Karpas-422 (cell line): ENCODE measurements at regions not wholly inside any gene's neighbourhood (a gene's known extent, or its start where the extent isn't known, plus 50 kb on each side); places are given as distances from the start of the nearest gene placed in this dataset.
A peak's percentile ranks its signal among the peaks of the same experiment; 100 is the strongest.

Experiments used
- DNase-seq: peaks from one replicate; pipeline ENCODE4 v3.0.0-alpha.2; 2015
- H2AFZ ChIP-seq: fragments of 200-600 bp; sonication (generic); 2 replicates; pipeline ENCODE4 v1.6.1; 2014; ENCODE audit warnings: antibody characterized with exemption, low read length, mixed read lengths
- H3K27ac ChIP-seq: fragments of 200-600 bp; sonication (generic); 2 replicates; pipeline ENCODE4 v1.5.1; 2014; ENCODE audit warnings: mild to moderate bottlenecking, low read length, moderate library complexity
- H3K27me3 ChIP-seq: fragments of 200-600 bp; sonication (generic); 2 replicates; pipeline ENCODE4 v1.6.1; 2014; ENCODE audit warnings: low read length, mixed read lengths
- H3K36me3 ChIP-seq: fragments of 200-600 bp; sonication (generic); 2 replicates; pipeline ENCODE4 v1.6.1; 2014; ENCODE audit warnings: low read length, mixed read lengths; ENCODE audit not compliant: insufficient read depth
- H3K4me1 ChIP-seq: fragments of 200-600 bp; sonication (generic); 2 replicates; pipeline ENCODE4 v1.6.1; 2014; ENCODE audit warnings: mild to moderate bottlenecking, low read length, mixed read lengths
- H3K4me2 ChIP-seq: fragments of 200-600 bp; sonication (generic); 2 replicates; pipeline ENCODE4 v1.6.1; 2014; ENCODE audit warnings: low read length, low read depth, mild to moderate bottlenecking; ENCODE audit not compliant: poor library complexity, severe bottlenecking
- H3K4me3 ChIP-seq: fragments of 200-600 bp; sonication (generic); 2 replicates; pipeline ENCODE4 v1.5.1; 2014; ENCODE audit warnings: mild to moderate bottlenecking, antibody characterized with exemption, low read length, mixed read lengths
- H3K79me2 ChIP-seq: fragments of 200-600 bp; sonication (generic); 2 replicates; pipeline ENCODE4 v1.6.1; 2014; ENCODE audit warnings: mild to moderate bottlenecking, low read length, mixed read lengths
- H3K9ac ChIP-seq: fragments of 200-600 bp; sonication (generic); 2 replicates; pipeline ENCODE4 v1.6.0; 2014; ENCODE audit warnings: low read length
- H3K9me2 ChIP-seq: fragments of 200-600 bp; sonication (generic), shearing (Covaris generic); replicated peaks from 2 replicates; pipeline ENCODE4 v1.6.0; 2014; ENCODE audit warnings: mild to moderate bottlenecking, low read length, moderate library complexity; ENCODE audit not compliant: insufficient read depth
- H3K9me3 ChIP-seq: fragments of 300-700, 200-600 bp; sonication (generic); 2 replicates; pipeline ENCODE4 v1.6.1; 2014; ENCODE audit warnings: low read length, mixed read lengths
- H4K20me1 ChIP-seq: fragments of 200-600 bp; sonication (generic); 2 replicates; pipeline ENCODE4 v1.6.1; 2014; ENCODE audit warnings: mild to moderate bottlenecking, antibody characterized with exemption, low read length, low read depth; ENCODE audit not compliant: insufficient read depth

GRCh38 chr2:221973902-221974301 lies 324.9 kb downstream of the PAX3 start:
- no peak overlapping the region for H3K4me2 ChIP-seq
- no peak overlapping the region for H3K27ac ChIP-seq
- no peak overlapping the region for H3K4me3 ChIP-seq
- no peaks in the 10 kb centered on the region for H4K20me1 ChIP-seq
- H3K27me3 ChIP-seq: 0 out of 2 replicates have a peak, but pooled peaks cover 4% of the 10 kb centered on the region
- H3K36me3 ChIP-seq: no peaks in the 10 kb centered on the region
- no peak overlapping the region for H2AFZ ChIP-seq
- no peaks in the 10 kb centered on the region for H3K4me1 ChIP-seq
- DNase-seq: no peak
- no peaks in the 10 kb centered on the region for H3K9me3 ChIP-seq
- H3K9ac ChIP-seq: no peak overlapping the region
- H3K79me2 ChIP-seq: no peaks in the 10 kb centered on the region
- H3K9me2 ChIP-seq: no peaks in the 10 kb centered on the region

- H3K9me2 ChIP-seq: no peaks in the 10 kb centered on the region
- no peaks in the 10 kb centered on the region for H4K20me1 ChIP-seq
- H2AFZ ChIP-seq: no peak overlapping the region
- H3K4me3 ChIP-seq: no peak overlapping the region
- no peaks in the 10 kb centered on the region for H3K4me1 ChIP-seq
- no peak overlapping the region for H3K4me2 ChIP-seq
- H3K9ac ChIP-seq: no peak overlapping the region
- no peak overlapping the region for H3K27ac ChIP-seq
- H3K36me3 ChIP-seq: no peaks in the 10 kb centered on the region
- H3K27me3 ChIP-seq: 0 out of 2 replicates have a peak, but pooled peaks cover 4% of the 10 kb centered on the region
- no peaks in the 10 kb centered on the region for H3K9me3 ChIP-seq
- DNase-seq: no peak
- no peaks in the 10 kb centered on the region for H3K79me2 ChIP-seq
These were observed 325.3 kb downstream of the PAX3 start for GRCh38 chr2:221973502-221973901.

GRCh38 chr2:221972813-221973478 lies 325.9 kb downstream of the PAX3 start:
- no peak overlapping the region for H3K27ac ChIP-seq
- H3K9me2 ChIP-seq: no peaks in the 10 kb centered on the region
- H3K79me2 ChIP-seq: no peaks in the 10 kb centered on the region
- no peak overlapping the region for H3K4me2 ChIP-seq
- no peaks in the 10 kb centered on the region for H3K4me1 ChIP-seq
- H3K9me3 ChIP-seq: no peaks in the 10 kb centered on the region
- H3K27me3 ChIP-seq: 0 out of 2 replicates have a peak, but pooled peaks cover 4% of the 10 kb centered on the region
- no peaks in the 10 kb centered on the region for H4K20me1 ChIP-seq
- no peaks in the 10 kb centered on the region for H3K36me3 ChIP-seq
- no peak overlapping the region for H3K4me3 ChIP-seq
- no peak overlapping the region for H3K9ac ChIP-seq
- DNase-seq: no peak
- no peak overlapping the region for H2AFZ ChIP-seq

- no peak overlapping the region for H3K27ac ChIP-seq
- H3K4me1 ChIP-seq: no peaks in the 10 kb centered on the region
- no peak for DNase-seq
- H3K4me3 ChIP-seq: no peak overlapping the region
- H3K4me2 ChIP-seq: no peak overlapping the region
- no peaks in the 10 kb centered on the region for H3K79me2 ChIP-seq
- no peak overlapping the region for H2AFZ ChIP-seq
- H3K9ac ChIP-seq: no peak overlapping the region
- no peaks in the 10 kb centered on the region for H3K36me3 ChIP-seq
- no peaks in the 10 kb centered on the region for H4K20me1 ChIP-seq
- no peaks in the 10 kb centered on the region for H3K9me2 ChIP-seq
- 0 out of 2 replicates have a peak, but pooled peaks cover 4% of the 10 kb centered on the region for H3K27me3 ChIP-seq
- H3K9me3 ChIP-seq: no peaks in the 10 kb centered on the region
These were observed 328.4 kb downstream of the PAX3 start for GRCh38 chr2:221970389-221970788.

GRCh38 chr2:221969830-221970144 lies 329.0 kb downstream of the PAX3 start:
- Histone ChIP-seq H3K9ac (no peak overlapping the region), H2AFZ (no peak overlapping the region), H3K4me2 (no peak overlapping the region), H3K27me3 (0 out of 2 replicates have a peak, but pooled peaks cover under 1% of the 10 kb centered on the region), H4K20me1 (no peaks in the 10 kb centered on the region), H3K9me2 (no peaks in the 10 kb centered on the region), H3K4me3 (no peak overlapping the region), H3K27ac (no peak overlapping the region), H3K36me3 (no peaks in the 10 kb centered on the region), H3K79me2 (no peaks in the 10 kb centered on the region), H3K9me3 (no peaks in the 10 kb centered on the region), H3K4me1 (no peaks in the 10 kb centered on the region)
- no peak for DNase-seq

- H3K4me2 ChIP-seq: no peak overlapping the region
- H3K27ac ChIP-seq: no peak overlapping the region
- H3K36me3 ChIP-seq: no peaks in the 10 kb centered on the region
- H3K9me3 ChIP-seq: no peaks in the 10 kb centered on the region
- H2AFZ ChIP-seq: no peak overlapping the region
- H3K9me2 ChIP-seq: no peaks in the 10 kb centered on the region
- no peaks in the 10 kb centered on the region for H3K4me1 ChIP-seq
- no peaks in the 10 kb centered on the region for H3K27me3 ChIP-seq
- no peaks in the 10 kb centered on the region for H3K79me2 ChIP-seq
- no peak overlapping the region for H3K9ac ChIP-seq
- peak; percentile 71 for DNase-seq
- no peak overlapping the region for H3K4me3 ChIP-seq
- no peaks in the 10 kb centered on the region for H4K20me1 ChIP-seq
These were observed 329.5 kb downstream of the PAX3 start for GRCh38 chr2:221969087-221969829.

- Histone ChIP-seq H2AFZ (no peak overlapping the region), H3K9ac (no peak overlapping the region), H3K4me3 (no peak overlapping the region), H3K9me2 (no peaks in the 10 kb centered on the region), H3K27ac (no peak overlapping the region), H4K20me1 (no peaks in the 10 kb centered on the region), H3K4me1 (no peaks in the 10 kb centered on the region), H3K27me3 (no peaks in the 10 kb centered on the region), H3K36me3 (no peaks in the 10 kb centered on the region), H3K4me2 (no peak overlapping the region), H3K9me3 (no peaks in the 10 kb centered on the region), H3K79me2 (no peaks in the 10 kb centered on the region)
- DNase-seq: no peak
These were observed 336.6 kb downstream of the PAX3 start for GRCh38 chr2:221962186-221962585.

- Histone ChIP-seq H3K79me2 (no peaks in the 10 kb centered on the region), H3K4me3 (no peak overlapping the region), H3K9ac (no peak overlapping the region), H3K9me2 (no peaks in the 10 kb centered on the region), H2AFZ (no peak overlapping the region), H3K36me3 (no peaks in the 10 kb centered on the region), H3K4me2 (no peak overlapping the region), H3K27ac (no peak overlapping the region), H3K4me1 (no peaks in the 10 kb centered on the region), H3K9me3 (no peaks in the 10 kb centered on the region), H3K27me3 (no peaks in the 10 kb centered on the region), H4K20me1 (no peaks in the 10 kb centered on the region)
- no peak for DNase-seq
These were observed 337.2 kb downstream of the PAX3 start for GRCh38 chr2:221961561-221961960.
